HFFc6 (cell line): ENCODE measurements at regions not wholly inside any gene's neighbourhood (a gene's known extent, or its start where the extent isn't known, plus 50 kb on each side); places are given as distances from the start of the nearest gene placed in this dataset.
"Not testable (repeated sequence)": the region's sequence is repeated elsewhere in the genome, so short reads cannot be mapped to it uniquely, and the experiment has no call there.

Experiments
- DNase-seq: peaks from one replicate; pipeline ENCODE4 v3.0.0-alpha.2; 2018
- H3K27ac Mint-ChIP-seq: 2 replicates; pipeline ENCODE4 v1.8.0; 2020; ENCODE audit warnings: mild to moderate bottlenecking, mixed read lengths
- H3K27me3 Mint-ChIP-seq: 2 replicates; pipeline ENCODE4 v1.8.0; 2021; ENCODE audit warnings: mild to moderate bottlenecking, moderate library complexity, mixed read lengths; ENCODE audit not compliant: insufficient read depth
- H3K36me3 Mint-ChIP-seq: 2 replicates; pipeline ENCODE4 v1.8.0; 2021; ENCODE audit warnings: low read depth, mixed read lengths
- H3K4me1 Mint-ChIP-seq: 2 replicates; pipeline ENCODE4 v1.8.0; 2020; ENCODE audit warnings: low read depth, mixed read lengths
- H3K4me3 Mint-ChIP-seq: 2 replicates; pipeline ENCODE4 v1.8.0; 2020; ENCODE audit warnings: mild to moderate bottlenecking, moderate library complexity, mixed read lengths
- H3K9me3 Mint-ChIP-seq: 2 replicates; pipeline ENCODE4 v1.8.0; 2020; ENCODE audit warnings: mild to moderate bottlenecking, mixed read lengths
- TF ChIP-seq, protein P1 (sequence below): fragments of 200-600 bp; sonication (generic); IDR thresholded peaks from 2 replicates; pipeline ENCODE4 v1.5.0; 2021; ENCODE audit warnings: antibody characterized with exemption, mild to moderate bottlenecking

DNA sequence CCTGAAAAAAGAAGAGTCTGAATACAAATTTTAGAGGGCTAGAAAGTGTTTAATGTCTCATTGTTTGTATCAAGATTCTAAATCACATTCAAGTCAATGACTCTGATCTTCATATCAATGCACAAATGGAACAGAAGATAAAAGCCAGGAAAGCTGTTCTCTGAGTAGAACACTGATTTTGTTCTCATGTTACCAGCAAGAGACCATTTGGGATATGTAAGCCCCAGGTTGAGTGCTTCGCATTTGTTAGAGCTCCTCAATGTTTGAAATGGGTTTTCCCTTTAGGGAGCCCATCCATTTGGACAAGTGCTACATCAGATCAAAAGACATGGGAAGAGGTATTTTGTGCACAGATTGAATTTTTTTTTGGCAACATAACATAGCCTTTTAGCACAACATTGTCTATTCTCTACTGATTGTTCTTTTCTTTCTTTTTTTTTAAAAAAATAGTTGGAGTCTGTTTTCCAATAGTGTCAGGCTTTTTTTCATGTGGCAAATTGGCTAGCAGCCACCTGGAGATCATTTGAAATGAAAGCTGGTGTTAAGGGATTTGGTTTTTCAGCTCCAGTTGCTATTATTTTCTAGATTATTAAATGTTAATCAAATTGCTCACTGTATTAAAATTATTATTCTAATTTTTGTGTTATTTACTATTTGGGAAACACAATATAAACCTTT, 74.5 kb upstream of the ZPLD1 start:
- TF ChIP-seq, protein P1, sequence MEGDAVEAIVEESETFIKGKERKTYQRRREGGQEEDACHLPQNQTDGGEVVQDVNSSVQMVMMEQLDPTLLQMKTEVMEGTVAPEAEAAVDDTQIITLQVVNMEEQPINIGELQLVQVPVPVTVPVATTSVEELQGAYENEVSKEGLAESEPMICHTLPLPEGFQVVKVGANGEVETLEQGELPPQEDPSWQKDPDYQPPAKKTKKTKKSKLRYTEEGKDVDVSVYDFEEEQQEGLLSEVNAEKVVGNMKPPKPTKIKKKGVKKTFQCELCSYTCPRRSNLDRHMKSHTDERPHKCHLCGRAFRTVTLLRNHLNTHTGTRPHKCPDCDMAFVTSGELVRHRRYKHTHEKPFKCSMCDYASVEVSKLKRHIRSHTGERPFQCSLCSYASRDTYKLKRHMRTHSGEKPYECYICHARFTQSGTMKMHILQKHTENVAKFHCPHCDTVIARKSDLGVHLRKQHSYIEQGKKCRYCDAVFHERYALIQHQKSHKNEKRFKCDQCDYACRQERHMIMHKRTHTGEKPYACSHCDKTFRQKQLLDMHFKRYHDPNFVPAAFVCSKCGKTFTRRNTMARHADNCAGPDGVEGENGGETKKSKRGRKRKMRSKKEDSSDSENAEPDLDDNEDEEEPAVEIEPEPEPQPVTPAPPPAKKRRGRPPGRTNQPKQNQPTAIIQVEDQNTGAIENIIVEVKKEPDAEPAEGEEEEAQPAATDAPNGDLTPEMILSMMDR, result no peak
- no peaks in the 10 kb centered on the region for H3K36me3 Mint-ChIP-seq
- DNase-seq, result no peak
- no peaks in the 10 kb centered on the region for H3K9me3 Mint-ChIP-seq
- no peak overlapping the region for H3K27ac Mint-ChIP-seq
- no peaks in the 10 kb centered on the region; the same call in 1 of the 2 replicates for H3K27me3 Mint-ChIP-seq
- H3K4me1 Mint-ChIP-seq, result no peaks in the 10 kb centered on the region
- no peak overlapping the region for H3K4me3 Mint-ChIP-seq

DNA sequence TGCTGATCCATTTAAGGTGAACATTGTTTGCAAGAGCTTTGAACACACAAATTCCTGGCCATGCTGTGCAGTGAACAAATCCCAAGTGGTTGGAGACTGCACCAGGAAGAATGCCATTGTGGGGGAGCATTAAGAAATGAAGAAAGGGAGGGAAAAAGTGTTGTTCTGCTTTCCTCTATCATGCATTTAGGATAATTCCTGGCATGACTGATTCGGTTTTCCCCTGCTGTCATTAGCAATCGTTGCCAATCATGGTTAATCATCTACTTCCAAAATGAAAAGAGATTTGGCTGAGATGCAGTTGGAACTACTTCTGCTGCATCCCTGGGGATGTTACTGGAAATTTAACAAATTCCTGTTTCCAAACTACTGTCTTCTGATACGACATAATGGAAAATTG, 73.7 kb upstream of the ZPLD1 start:
- Mint-ChIP-seq H3K27me3 (no peaks in the 10 kb centered on the region; the same call in 1 of the 2 replicates), H3K27ac (no peak overlapping the region), H3K36me3 (no peaks in the 10 kb centered on the region)

DNA sequence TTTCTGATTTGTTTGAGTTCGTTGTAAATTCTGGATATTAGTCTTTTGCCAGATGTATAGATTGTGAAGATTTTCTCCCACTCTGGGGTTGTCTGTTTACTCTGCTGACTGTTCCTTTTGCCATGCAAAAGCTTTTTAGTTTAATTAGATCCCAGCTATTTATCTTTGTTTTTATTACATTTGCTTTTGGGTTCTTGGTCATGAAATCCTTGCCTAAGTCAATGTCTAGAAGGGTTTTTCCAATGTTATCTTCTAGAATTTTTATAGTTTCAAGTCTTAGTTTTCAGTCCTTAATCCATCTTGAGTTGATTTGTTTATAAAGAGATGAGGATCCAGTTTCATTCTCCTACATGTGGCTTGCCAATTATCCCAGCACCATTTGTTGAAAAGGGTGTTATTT, 68.7 kb upstream of the ZPLD1 start:
- H3K4me3 Mint-ChIP-seq, H3K27me3 Mint-ChIP-seq, H3K4me1 Mint-ChIP-seq, H3K27ac Mint-ChIP-seq, H3K9me3 Mint-ChIP-seq, DNase-seq, H3K36me3 Mint-ChIP-seq: not testable (repeated sequence)

More for the DNA sequence above, 73.7 kb upstream of the ZPLD1 start:
- H3K9me3 Mint-ChIP-seq, result no peaks in the 10 kb centered on the region; the same call in 1 of the 2 replicates
- DNase-seq, result no peak
- no peaks in the 10 kb centered on the region for H3K4me1 Mint-ChIP-seq
- H3K4me3 Mint-ChIP-seq, result no peak overlapping the region
- TF ChIP-seq, protein P1, result no peak

DNA sequence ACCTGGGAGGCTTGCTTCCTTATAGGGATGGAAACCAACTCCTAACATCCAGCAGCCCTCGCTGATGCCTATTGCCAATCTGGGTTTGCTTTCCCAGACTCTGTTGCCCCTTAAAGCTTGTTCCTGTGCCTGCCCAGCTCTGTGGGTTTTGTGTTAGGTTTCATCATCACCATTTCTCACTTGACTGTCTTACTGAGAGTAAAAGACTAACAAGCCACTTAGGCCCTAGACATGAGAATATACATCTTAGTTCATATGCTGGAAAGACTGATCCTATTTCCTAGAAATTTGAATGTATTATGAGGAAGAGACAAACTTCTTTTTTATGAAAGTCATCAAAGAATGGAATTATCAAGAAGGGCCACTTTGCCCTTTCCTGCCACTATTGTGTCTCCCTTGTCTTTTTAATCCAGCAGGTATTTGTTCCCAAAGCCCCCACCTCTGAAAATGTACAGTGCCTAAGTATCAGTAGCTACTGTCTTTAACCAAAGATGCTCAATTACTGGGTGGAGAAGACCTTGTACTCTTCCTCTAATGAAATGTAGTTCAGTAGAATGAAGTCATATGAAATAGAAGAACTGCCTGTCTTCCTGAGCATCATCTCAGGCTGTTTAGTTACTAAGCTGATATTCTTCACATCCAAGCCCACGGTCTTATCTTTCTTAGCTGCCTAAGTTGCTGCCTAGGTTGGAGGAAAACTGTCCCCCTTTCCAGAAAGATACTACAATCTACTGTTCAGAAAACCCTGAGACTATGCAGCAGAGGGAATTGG, 59.8 kb upstream of the ZPLD1 start:
- no peak for DNase-seq
- Mint-ChIP-seq H3K27ac (no peak overlapping the region), H3K36me3 (no peaks in the 10 kb centered on the region), H3K27me3 (peaks cover 5% of the 10 kb centered on the region; the same call in 1 of the 2 replicates), H3K4me3 (no peak overlapping the region), H3K9me3 (no peaks in the 10 kb centered on the region), H3K4me1 (no peaks in the 10 kb centered on the region)
- TF ChIP-seq, protein P1, result no peak

DNA sequence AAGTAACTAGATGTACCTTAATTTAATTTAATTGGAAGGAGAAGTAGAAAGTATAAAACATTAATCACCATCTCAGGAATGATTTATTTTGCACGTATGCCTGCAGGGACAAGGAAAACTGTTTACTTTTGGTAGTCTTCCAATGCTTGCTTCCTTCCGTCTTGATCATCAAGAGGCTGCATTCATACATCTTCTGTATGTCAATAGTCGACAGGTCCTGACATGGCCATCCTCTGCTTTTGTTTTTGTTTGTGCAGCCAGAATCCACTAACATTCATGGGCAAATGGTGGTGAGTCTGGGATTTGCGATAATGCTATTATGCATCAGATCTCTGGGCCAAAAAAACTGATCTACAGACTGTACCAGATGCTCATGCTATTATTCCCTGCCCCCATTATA, 56.6 kb upstream of the ZPLD1 start:
- Mint-ChIP-seq H3K27me3 (peaks cover 5% of the 10 kb centered on the region; the same call in 1 of the 2 replicates), H3K4me1 (no peaks in the 10 kb centered on the region), H3K9me3 (no peaks in the 10 kb centered on the region), H3K4me3 (no peak overlapping the region), H3K27ac (no peak overlapping the region), H3K36me3 (no peaks in the 10 kb centered on the region)
- TF ChIP-seq, protein P1, result no peak
- DNase-seq, result no peak

DNA sequence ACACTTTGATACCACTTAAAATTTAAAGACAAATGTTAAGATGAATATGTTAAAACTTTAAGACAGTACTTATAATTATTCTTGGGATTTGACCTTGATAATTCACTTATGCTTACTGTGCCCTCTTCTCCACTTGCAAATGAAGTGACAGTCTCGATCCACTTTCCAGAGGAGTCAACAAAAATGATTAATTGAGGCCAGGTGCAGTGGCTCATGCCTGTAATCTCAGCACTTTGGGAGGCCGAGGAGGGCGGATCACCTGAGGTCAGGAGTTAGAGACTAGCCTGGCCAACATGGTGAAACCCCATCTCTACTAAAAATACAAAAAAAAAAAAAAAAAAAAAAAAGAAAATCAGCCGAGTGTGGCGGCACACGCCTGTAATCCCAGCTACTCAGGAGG, 52.6 kb upstream of the ZPLD1 start:
- not testable (repeated sequence) for H3K4me3 Mint-ChIP-seq, H3K4me1 Mint-ChIP-seq, H3K27ac Mint-ChIP-seq, DNase-seq, H3K36me3 Mint-ChIP-seq, H3K9me3 Mint-ChIP-seq, H3K27me3 Mint-ChIP-seq
